ENCODE measurements at regions not wholly inside any gene's neighbourhood (a gene's known extent, or its start where the extent isn't known, plus 50 kb on each side); places are given as distances from the start of the nearest gene placed in this dataset.

GRCh38 chr2:10964052-10964790 is 52.5 kb downstream of the KCNF1 start:
- intact Hi-C loops (cut with micrococcal nuclease), result no loop called here
- Mint-ChIP-seq H3K36me3 (ENCODE audit: low read depth) (no peaks in the 10 kb centered on the region), H3K27me3 (peaks cover 14% of the 10 kb centered on the region), H3K4me3 (no peak overlapping the region), H3K4me1 (no peaks in the 10 kb centered on the region), H3K27ac (no peak overlapping the region), H3K9me3 (no peaks in the 10 kb centered on the region)
- TF ChIP-seq CTCF (IDR thresholded peaks at IDR 0.05), result no peak
- ATAC-seq (ENCODE audit: low read depth) (no peak), DNase-seq (no peak)
- ChIA-PET CTCF (no interaction called here), POLR2A (no interaction called here)

- Mint-ChIP-seq H3K36me3 (ENCODE audit: low read depth) (no peaks in the 10 kb centered on the region), H3K4me3 (no peak overlapping the region), H3K27me3 (peaks cover 16% of the 10 kb centered on the region), H3K9me3 (no peaks in the 10 kb centered on the region), H3K4me1 (no peaks in the 10 kb centered on the region), H3K27ac (no peak overlapping the region)
- intact Hi-C loops (cut with micrococcal nuclease), result no loop called here
- no peak for TF ChIP-seq CTCF (IDR thresholded peaks at IDR 0.05)
- POLR2A ChIA-PET, result no interaction called here
- no peak for DNase-seq
- CTCF ChIA-PET, result no interaction called here
- ATAC-seq (ENCODE audit: low read depth), result no peak
These were observed 53.6 kb downstream of the KCNF1 start for GRCh38 chr2:10965241-10965843.

GRCh38 chr2:10966056-10966455 is 54.3 kb downstream of the KCNF1 start:
- Mint-ChIP-seq H3K27me3 (peaks cover 16% of the 10 kb centered on the region), H3K9me3 (no peaks in the 10 kb centered on the region)
- POLR2A ChIA-PET, result no interaction called here

GRCh38 chr2:10966741-10967140 is 55.0 kb downstream of the KCNF1 start:
- ATAC-seq (ENCODE audit: low read depth) (no peak), DNase-seq (no peak)
- H3K27me3 Mint-ChIP-seq, result peaks cover 16% of the 10 kb centered on the region
- H3K9me3 Mint-ChIP-seq, result no peaks in the 10 kb centered on the region
- H3K4me3 Mint-ChIP-seq, result no peak overlapping the region
- intact Hi-C loops (cut with micrococcal nuclease), result no loop called here
- no peak overlapping the region for H3K27ac Mint-ChIP-seq
- H3K4me1 Mint-ChIP-seq, result no peaks in the 10 kb centered on the region
- ChIA-PET CTCF (no interaction called here), POLR2A (no interaction called here)
- TF ChIP-seq CTCF (IDR thresholded peaks at IDR 0.05), result no peak
- H3K36me3 Mint-ChIP-seq (ENCODE audit: low read depth), result no peaks in the 10 kb centered on the region

More at GRCh38 chr2:10966056-10966455, 54.3 kb downstream of the KCNF1 start:
- Mint-ChIP-seq H3K4me3 (no peak overlapping the region), H3K27ac (no peak overlapping the region), H3K4me1 (no peaks in the 10 kb centered on the region), H3K36me3 (ENCODE audit: low read depth) (no peaks in the 10 kb centered on the region)
- ATAC-seq (ENCODE audit: low read depth), result no peak
- intact Hi-C loops (cut with micrococcal nuclease), result no loop called here
- no peak for TF ChIP-seq CTCF (IDR thresholded peaks at IDR 0.05)
- no peak for DNase-seq
- CTCF ChIA-PET, result no interaction called here

- Mint-ChIP-seq H3K27me3 (peaks cover 14% of the 10 kb centered on the region), H3K27ac (no peak overlapping the region), H3K4me3 (no peak overlapping the region), H3K4me1 (no peaks in the 10 kb centered on the region), H3K9me3 (no peaks in the 10 kb centered on the region), H3K36me3 (ENCODE audit: low read depth) (no peaks in the 10 kb centered on the region)
- no peak for ATAC-seq (ENCODE audit: low read depth)
- no peak for TF ChIP-seq CTCF (IDR thresholded peaks at IDR 0.05)
- ChIA-PET CTCF (no interaction called here), POLR2A (no interaction called here)
- intact Hi-C loops (cut with micrococcal nuclease), result no loop called here
- no peak for DNase-seq
These were observed 56.4 kb downstream of the KCNF1 start for GRCh38 chr2:10968176-10968575.
